SK-N-SH (cell line): ENCODE measurements at regions not wholly inside any gene's neighbourhood (a gene's known extent, or its start where the extent isn't known, plus 50 kb on each side); places are given as distances from the start of the nearest gene placed in this dataset.

Experiments
- CTCF ChIA-PET: fragments of 300-600, 350-600 bp; formaldehyde crosslinking; extraction: SDS; loops from one replicate; lab custom pipeline; 2021; lab: Yijun Ruan, JAX
- POLR2A ChIA-PET: fragments of 350-600 bp; sonication (Branson Sonifier 250); formaldehyde crosslinking; extraction: SDS; loops from one replicate; lab custom pipeline; 2020; ENCODE audit warnings: antibody characterized with exemption, inconsistent platforms; lab: Yijun Ruan, JAX
- DNase-seq: peaks from one replicate; pipeline ENCODE4 v3.0.0; 2012
- H2AFZ ChIP-seq: fragments of 200-600 bp; sonication (generic); 2 replicates; pipeline ENCODE4 v1.8.1; 2016; ENCODE audit warnings: antibody characterized with exemption, mild to moderate bottlenecking, low read depth
- H3F3A ChIP-seq: fragments of 200-600 bp; sonication (generic); replicated peaks from 2 replicates; pipeline ENCODE3; 2016; ENCODE audit warnings: antibody characterized with exemption, mild to moderate bottlenecking; ENCODE audit not compliant: insufficient read depth
- H3K27ac ChIP-seq, 2 experiments: fragments of 200-500 bp in 1 of 2; fragments of 200-600 bp in 1 of 2; sonication (Bioruptor generic) in 1 of 2; sonication (generic), shearing (Covaris generic) in 1 of 2; 2 replicates each; pipeline versions ENCODE4 v1.5.1 to v1.6.1; 2014 to 2016; ENCODE audit warnings: low read depth in 2 of 2, inconsistent platforms in 1 of 2, low read length in 1 of 2, mild to moderate bottlenecking in 1 of 2, mixed read lengths in 1 of 2
- H3K27me3 ChIP-seq: fragments of 200-600 bp; sonication (generic), shearing (Covaris generic); 2 replicates; pipeline ENCODE4 v1.6.1; 2016; ENCODE audit warnings: mixed run types; ENCODE audit not compliant: insufficient read depth
- H3K36me3 ChIP-seq, 2 experiments: fragments of 200-500 bp in 1 of 2; fragments of 200-600 bp in 1 of 2; sonication (Bioruptor generic) in 1 of 2; sonication (generic) in 1 of 2; replicated peaks in 1 of 2; 2 replicates each; pipeline versions ENCODE3 to v1.5.1; 2014 to 2016; ENCODE audit warnings: low read length in 1 of 2, mild to moderate bottlenecking in 1 of 2; ENCODE audit not compliant: insufficient read depth in 2 of 2, control insufficient read depth in 1 of 2
- H3K4me1 ChIP-seq, 2 experiments: fragments of 200-500 bp in 1 of 2; fragments of 200-600 bp in 1 of 2; sonication (Bioruptor generic) in 1 of 2; sonication (generic), shearing (Covaris generic) in 1 of 2; 2 replicates each; pipeline versions ENCODE4 v1.5.1 to v1.6.1; 2014 to 2016; ENCODE audit warnings: low read depth in 1 of 2, low read length in 1 of 2, mixed run types in 1 of 2; ENCODE audit not compliant: insufficient read depth in 2 of 2, control insufficient read depth in 1 of 2
- H3K4me2 ChIP-seq: fragments of 200-600 bp; sonication (generic), shearing (Covaris generic); 2 replicates; pipeline ENCODE4 v1.6.1; 2017; ENCODE audit warnings: mixed run types
- H3K4me3 ChIP-seq, 2 experiments: fragments of 200-500 bp in 1 of 2; fragments of 200-600 bp in 1 of 2; sonication (Bioruptor generic) in 1 of 2; sonication (generic), shearing (Covaris generic) in 1 of 2; 2 replicates each; pipeline versions ENCODE4 v1.5.1 to v1.8.1; 2014 to 2016; ENCODE audit warnings: low read depth in 2 of 2, inconsistent platforms in 1 of 2, low read length in 1 of 2, mild to moderate bottlenecking in 1 of 2, mixed read lengths in 1 of 2, moderate library complexity in 1 of 2
- H3K79me2 ChIP-seq: fragments of 200-600 bp; sonication (generic); 2 replicates; pipeline ENCODE4 v1.8.1; 2017; ENCODE audit warnings: mild to moderate bottlenecking; ENCODE audit not compliant: insufficient read depth
- H3K9ac ChIP-seq: fragments of 200-600 bp; sonication (generic); 2 replicates; pipeline ENCODE4 v1.6.1; 2017; ENCODE audit warnings: mixed run types
- H3K9me2 ChIP-seq: fragments of 200-600 bp; sonication (generic); 2 replicates; pipeline ENCODE4 v1.6.1; 2017; ENCODE audit warnings: mixed run types
- H3K9me3 ChIP-seq: fragments of 200-600 bp; sonication (generic); 2 replicates; pipeline ENCODE4 v1.6.1; 2017; ENCODE audit warnings: mixed run types, mild to moderate bottlenecking, moderate library complexity
- H4K20me1 ChIP-seq: fragments of 200-600 bp; sonication (generic); 2 replicates; pipeline ENCODE4 v1.6.1; 2017; ENCODE audit warnings: mild to moderate bottlenecking, mixed run types; ENCODE audit not compliant: insufficient read depth
- EP300 ChIP-seq, 2 experiments: IDR thresholded peaks; 2 replicates each; pipeline versions ENCODE4 v1.4.0 to v1.6.1; 2012; ENCODE audit warnings: borderline replicate concordance in 1 of 2, low read depth in 1 of 2, low read length in 1 of 2
- FOSL2 ChIP-seq: IDR thresholded peaks from 2 replicates; pipeline ENCODE4 v1.4.0; 2012; ENCODE audit warnings: low read depth, mild to moderate bottlenecking, moderate library complexity, borderline replicate concordance
- FOXJ3 ChIP-seq: sonication (generic); formaldehyde crosslinking; IDR thresholded peaks from 2 replicates; pipeline ENCODE4 v1.5.1; 2020; ENCODE audit warnings: mild to moderate bottlenecking, missing genetic modification reagents
- FOXM1 ChIP-seq: IDR thresholded peaks from 2 replicates; pipeline ENCODE4 v1.4.0; 2012; ENCODE audit warnings: low read depth, mild to moderate bottlenecking
- GABPA ChIP-seq: IDR thresholded peaks from 2 replicates; pipeline ENCODE4 v1.4.0; 2012; ENCODE audit warnings: low read depth, mild to moderate bottlenecking
- GATA2 ChIP-seq: sonication (generic); formaldehyde crosslinking; IDR thresholded peaks from 2 replicates; pipeline ENCODE4 v1.5.0; 2020; ENCODE audit warnings: mild to moderate bottlenecking, missing genetic modification reagents
- IRF3 ChIP-seq: fragments of 150-350 bp; IDR thresholded peaks from 2 replicates; pipeline ENCODE4 v1.6.1; 2016; ENCODE audit warnings: mild to moderate bottlenecking, low read depth, low read length
- MAX ChIP-seq: IDR thresholded peaks from 2 replicates; pipeline ENCODE4 v1.4.0; 2012; ENCODE audit warnings: low read depth
- NFIC ChIP-seq: IDR thresholded peaks from 2 replicates; pipeline ENCODE4 v1.4.0; 2012; ENCODE audit warnings: borderline replicate concordance
- NRF1 ChIP-seq: IDR thresholded peaks from 2 replicates; pipeline ENCODE4 v1.6.1; 2012; ENCODE audit warnings: low read depth, mild to moderate bottlenecking, low read length
- PBX3 ChIP-seq: IDR thresholded peaks from 2 replicates; pipeline ENCODE4; 2012
- POLR2AphosphoS5 ChIP-seq: IDR thresholded peaks from 2 replicates; pipeline ENCODE4 v1.6.1; 2012; ENCODE audit warnings: low read depth, low read length
- RAD21 ChIP-seq: IDR thresholded peaks from 2 replicates; pipeline ENCODE4 v1.6.1; 2012; ENCODE audit warnings: mild to moderate bottlenecking, low read length
- RFX5 ChIP-seq: IDR thresholded peaks from 2 replicates; pipeline ENCODE4 v1.6.1; 2012; ENCODE audit warnings: mild to moderate bottlenecking, improper control_type of control experiment, low read length
- SIN3A ChIP-seq: IDR thresholded peaks from 2 replicates; pipeline ENCODE4 v1.6.1; 2012; ENCODE audit warnings: low read depth, mild to moderate bottlenecking, low read length, moderate library complexity, borderline replicate concordance
- SMC3 ChIP-seq: IDR thresholded peaks from 2 replicates; pipeline ENCODE4 v1.6.1; 2012; ENCODE audit warnings: low read depth, low read length, improper control_type of control experiment
- TCF12 ChIP-seq: IDR thresholded peaks from 2 replicates; pipeline ENCODE4 v1.4.0; 2012
- TEAD4 ChIP-seq: IDR thresholded peaks from 2 replicates; pipeline ENCODE4 v1.4.0; 2012; ENCODE audit warnings: mild to moderate bottlenecking, borderline replicate concordance; ENCODE audit not compliant: insufficient read depth
- USF1 ChIP-seq: IDR thresholded peaks from 2 replicates; pipeline ENCODE4 v1.4.0; 2012; ENCODE audit warnings: low read depth, borderline replicate concordance
- ZBTB33 ChIP-seq: IDR thresholded peaks from 2 replicates; pipeline ENCODE4 v1.4.0; 2012; ENCODE audit warnings: low read depth, borderline replicate concordance
- WGBS: methylation state at CpG from one replicate; pipeline ENCODE4 v1.1.6; 2017; ENCODE audit warnings: low lambda C conversion rate; 5-methylcytosine and 5-hydroxymethylcytosine counted together

- TF ChIP-seq ZBTB33 (no peak), FOXJ3 (CRISPR knock-in tag) (no peak), SIN3A (no peak), FOSL2 (no peak)
Observed at GRCh38 chr5:156148301-156148700, 178.7 kb upstream of the SGCD start (continued).

GRCh38 chr5:156149213-156149612 lies 177.8 kb upstream of the SGCD start:
- POLR2A ChIA-PET = no interaction called here
- Histone ChIP-seq H3K36me3 (no peaks in the 10 kb centered on the region), H3K4me2 (no peak overlapping the region), H3K27ac (no peak overlapping the region; a peak in 1 of 4 replicates), H3F3A (peaks cover 28% of the 10 kb centered on the region), H3K27me3 (no peaks in the 10 kb centered on the region), H3K4me3 (no peak overlapping the region), H3K9ac (no peak overlapping the region), H3K4me1 (no peaks in the 10 kb centered on the region)
- DNase-seq = no peak
- TF ChIP-seq FOSL2 (0 out of 2 replicates have a peak, but pooled peaks have one; percentile 7), PBX3 (peak; percentile 40), POLR2AphosphoS5 (no peak), EP300 (IDR thresholded peaks at IDR 0.05; ENCODE audit: borderline replicate concordance in 1 of 2, low read depth in 1 of 2, low read length in 1 of 2) (0 out of 4 replicates have a peak, but pooled peaks of 1 of the 2 experiments have one; percentile 31), GATA2 (CRISPR knock-in tag) (no peak), TEAD4 (peak; percentile 27; the same call in 1 of the 2 replicates), TCF12 (peak; percentile 45; the same call in 1 of the 2 replicates)
- TF ChIP-seq, all 33 proteins: peak for 5
- H2AFZ ChIP-seq = no peak overlapping the region
- no peaks in the 10 kb centered on the region for H4K20me1 ChIP-seq
- no peaks in the 10 kb centered on the region for H3K9me2 ChIP-seq
- no peaks in the 10 kb centered on the region for H3K79me2 ChIP-seq
- CTCF ChIA-PET = no interaction called here
- no peaks in the 10 kb centered on the region for H3K9me3 ChIP-seq

GRCh38 chr5:156153602-156154001 lies 173.4 kb upstream of the SGCD start:
- no peaks in the 10 kb centered on the region for H3K9me3 ChIP-seq
- H3K4me1 ChIP-seq = no peaks in the 10 kb centered on the region
- H3K79me2 ChIP-seq = no peaks in the 10 kb centered on the region
- H3K4me2 ChIP-seq = no peak overlapping the region
- H3K27ac ChIP-seq = no peak overlapping the region
- no peak for DNase-seq
- H3K9ac ChIP-seq = no peak overlapping the region
- H3F3A ChIP-seq = peaks cover 6% of the 10 kb centered on the region
- H3K9me2 ChIP-seq = no peaks in the 10 kb centered on the region
- H4K20me1 ChIP-seq = no peaks in the 10 kb centered on the region
- no peaks in the 10 kb centered on the region for H3K27me3 ChIP-seq
- POLR2A ChIA-PET = no interaction called here
- no peaks in the 10 kb centered on the region for H3K36me3 ChIP-seq
- no peak overlapping the region for H2AFZ ChIP-seq
- CTCF ChIA-PET = no interaction called here
- WGBS = 34% methylated on average over 3 of the region's 3 CpGs
- H3K4me3 ChIP-seq = no peak overlapping the region
- TF ChIP-seq RFX5 (no peak), MAX (no peak), GABPA (no peak), SMC3 (no peak), IRF3 (no peak), NRF1 (no peak), FOXM1 (no peak), ZBTB33 (no peak), USF1 (no peak), RAD21 (no peak), NFIC (no peak)
